GM18858 (cell line): ENCODE measurements at regions not wholly inside any gene's neighbourhood (a gene's known extent, or its start where the extent isn't known, plus 50 kb on each side); places are given as distances from the start of the nearest gene placed in this dataset.
"Not testable (repeated sequence)": the region's sequence is repeated elsewhere in the genome, so short reads cannot be mapped to it uniquely, and the experiment has no call there.

Source experiments
- ATAC-seq: cut with Tn5 transposase; IDR thresholded peaks from one replicate; pipeline ENCODE4 v1.9.1; 2021; ENCODE audit not compliant: unreplicated experiment

DNA sequence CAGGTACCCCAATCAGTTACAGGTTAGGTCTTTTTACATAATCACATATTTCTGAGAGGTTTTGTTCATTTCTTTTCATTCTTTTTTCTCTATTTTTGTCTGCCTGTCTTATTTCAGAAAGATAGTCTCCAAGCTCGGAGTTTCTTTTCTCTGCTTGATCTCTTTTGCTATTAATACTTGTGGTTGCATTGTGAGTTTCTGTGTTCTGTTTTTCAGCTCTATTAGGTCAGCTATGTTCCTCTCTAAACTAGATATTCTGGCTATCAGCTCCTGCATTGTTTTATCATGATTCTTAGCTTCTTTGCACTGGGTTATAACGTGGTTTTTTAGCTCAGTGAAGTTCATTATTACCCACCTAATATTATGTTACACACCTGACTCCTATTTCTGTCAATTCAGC lies 914.1 kb downstream of the TRHDE start:
- ATAC-seq = no peak

DNA sequence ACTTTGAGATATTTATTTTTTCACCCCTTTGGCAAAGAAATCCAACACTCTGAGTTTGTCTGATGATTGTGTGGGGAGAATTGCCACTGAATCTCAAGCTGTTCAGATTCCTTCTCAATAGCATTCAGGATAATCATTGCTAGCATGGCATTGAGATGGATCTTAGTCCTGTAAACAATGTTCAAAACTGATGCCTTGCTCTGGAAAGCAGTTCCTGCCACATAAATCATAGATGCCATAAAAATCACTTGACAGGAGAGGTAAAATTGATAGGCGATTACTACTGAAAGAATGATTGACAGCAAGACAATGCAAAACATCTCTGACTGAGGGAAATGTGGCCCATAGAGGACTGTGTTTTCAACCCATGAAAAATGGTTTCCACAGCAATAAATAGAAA lies 915.6 kb downstream of the TRHDE start:
- ATAC-seq = no peak

DNA sequence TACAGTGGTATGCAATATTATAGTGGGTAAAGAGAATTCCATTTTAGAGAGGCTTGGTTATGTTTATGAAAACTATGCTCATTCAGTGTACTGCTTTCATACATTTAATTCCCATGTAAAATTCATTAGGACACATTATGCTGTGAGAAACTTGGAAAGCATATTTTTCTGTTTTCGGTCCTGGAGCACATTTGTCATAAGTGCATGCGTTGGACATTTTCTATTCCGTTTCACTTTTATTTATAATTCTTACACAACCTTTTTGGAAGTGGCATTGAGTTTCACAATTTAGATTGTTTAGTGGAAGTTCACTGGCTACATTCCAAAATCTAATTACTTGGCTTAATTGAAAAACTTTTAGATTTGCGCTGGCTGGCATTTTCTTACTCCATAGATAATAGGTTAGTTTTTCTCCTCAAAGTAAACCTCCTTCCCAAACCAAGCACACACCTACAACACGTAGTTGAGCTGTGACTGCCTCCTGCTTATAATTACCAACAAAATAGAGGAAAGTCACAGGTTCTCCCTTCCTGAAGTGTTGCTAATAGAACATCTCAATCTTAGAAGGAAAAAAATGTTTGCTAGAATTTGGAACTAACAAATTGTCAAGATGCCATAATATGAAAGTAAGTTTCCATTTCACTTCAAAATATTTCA lies 938.5 kb downstream of the TRHDE start:
- no peak for ATAC-seq

DNA sequence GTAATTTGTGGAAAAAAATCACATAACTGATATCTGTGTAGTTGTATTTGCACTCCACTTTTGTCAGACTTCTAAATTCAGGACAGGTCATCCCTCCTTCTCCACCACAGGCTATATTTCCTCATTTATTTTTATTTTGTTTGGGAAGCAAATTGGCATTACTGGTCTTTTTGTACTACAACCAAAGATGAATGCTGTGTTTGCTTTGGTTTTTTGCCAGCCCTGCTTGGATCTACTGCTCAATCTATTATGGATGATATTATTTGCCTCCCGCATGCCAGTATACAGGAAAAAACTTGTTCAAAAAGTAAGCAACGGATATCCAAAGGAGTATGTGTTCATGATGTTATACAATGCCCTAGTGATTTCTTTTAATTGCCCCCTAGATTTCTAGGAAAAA lies 948.8 kb downstream of the TRHDE start:
- no peak for ATAC-seq

DNA sequence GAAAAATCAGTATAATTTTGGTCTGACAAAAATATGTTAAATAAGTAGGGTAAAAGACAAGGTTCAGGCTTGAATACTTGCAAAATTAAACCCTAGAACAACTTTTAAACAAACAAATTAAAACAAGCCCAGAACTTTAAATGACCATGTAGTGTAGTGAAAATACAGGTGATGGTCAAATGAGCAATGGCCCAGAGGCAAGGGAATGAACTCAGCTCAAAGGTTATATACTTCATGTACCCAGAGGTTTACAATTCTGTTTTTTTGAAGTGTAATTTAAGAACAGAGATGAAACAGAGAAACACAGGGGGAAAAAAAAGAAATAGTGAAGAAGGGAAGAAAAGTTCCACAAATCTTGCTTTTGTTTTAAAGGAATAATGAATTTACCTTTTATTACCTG lies 949.2 kb downstream of the TRHDE start:
- no peak for ATAC-seq

DNA sequence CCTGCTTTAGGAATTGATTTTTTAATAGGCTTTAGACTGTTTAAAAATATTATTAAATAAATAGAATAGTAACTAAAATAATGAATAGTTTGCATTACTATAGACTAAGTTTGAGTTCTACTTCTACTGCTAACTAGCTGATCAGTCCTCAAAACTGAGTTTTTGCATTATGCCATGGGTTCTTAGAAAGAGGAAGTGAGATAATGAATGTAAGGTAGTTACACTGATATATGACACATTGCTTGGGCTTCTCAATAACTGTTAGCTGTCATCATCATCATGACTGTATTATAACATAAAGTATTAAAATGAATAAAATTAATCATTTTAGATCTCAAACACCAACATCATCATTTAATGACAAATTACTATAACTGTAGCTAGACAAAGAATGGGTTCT lies 949.7 kb downstream of the TRHDE start:
- ATAC-seq = peak; percentile 61

DNA sequence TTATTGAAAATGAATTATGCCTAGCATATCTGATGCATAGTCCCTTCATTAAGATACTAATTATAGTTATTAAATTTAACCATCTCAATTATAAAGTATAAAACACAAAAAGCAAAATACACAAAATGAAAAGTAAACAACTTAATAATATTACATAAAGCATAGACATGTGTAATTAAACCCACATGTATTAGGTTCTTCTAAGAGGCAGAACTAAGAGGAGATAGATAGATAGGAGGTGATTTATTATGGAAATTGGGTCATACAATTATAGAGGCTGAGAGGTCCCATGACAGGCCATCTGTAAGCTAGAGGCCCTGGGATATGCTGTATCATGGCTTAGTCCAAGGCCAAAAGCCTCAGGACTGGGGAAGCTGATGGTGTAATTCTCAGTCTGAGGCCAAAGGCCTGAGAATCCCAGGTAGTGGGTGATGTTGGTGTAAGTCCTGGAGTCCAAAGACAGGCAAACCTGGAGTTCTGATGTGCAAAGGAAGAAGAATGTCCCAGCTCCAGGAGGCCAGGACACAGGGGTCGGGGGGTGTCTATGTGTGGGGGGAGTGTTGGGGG lies 953.3 kb downstream of the TRHDE start:
- no peak for ATAC-seq

DNA sequence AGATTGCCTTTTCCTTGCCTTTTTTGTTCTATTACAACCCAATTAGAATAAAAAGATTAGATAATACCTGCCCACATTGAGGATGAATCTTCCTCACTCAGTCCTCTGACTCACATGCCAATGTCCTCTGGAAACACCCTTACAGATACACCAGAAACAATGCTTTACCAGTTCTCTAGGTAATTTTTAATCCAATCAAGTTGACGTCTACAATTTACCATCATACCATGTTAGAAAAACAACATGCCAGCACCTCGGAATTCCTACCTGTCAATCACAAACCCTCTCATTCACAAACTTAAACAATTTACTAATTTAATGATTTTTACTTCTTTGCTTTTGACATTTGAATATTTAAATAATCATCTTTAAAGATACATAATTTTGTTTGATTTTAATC lies 953.8 kb downstream of the TRHDE start:
- no peak for ATAC-seq

DNA sequence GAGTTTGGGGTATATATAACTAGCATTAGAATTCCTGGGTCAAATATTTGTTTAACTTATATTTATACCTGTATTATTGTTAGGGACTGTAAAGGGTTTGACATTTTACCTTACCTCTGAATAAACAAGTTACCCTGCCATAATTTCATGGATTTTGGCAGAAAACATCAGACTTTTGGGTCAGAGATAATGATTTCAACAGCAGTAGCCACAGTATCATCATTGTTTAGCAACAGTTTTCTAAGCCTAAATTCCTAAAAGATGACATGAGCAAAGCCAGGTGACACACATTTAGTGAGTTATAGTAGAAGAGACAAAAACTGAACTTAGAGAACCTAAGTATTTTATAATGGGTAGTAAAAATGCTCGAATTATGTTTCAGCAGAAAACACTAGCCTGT lies 954.4 kb downstream of the TRHDE start:
- ATAC-seq = no peak

DNA sequence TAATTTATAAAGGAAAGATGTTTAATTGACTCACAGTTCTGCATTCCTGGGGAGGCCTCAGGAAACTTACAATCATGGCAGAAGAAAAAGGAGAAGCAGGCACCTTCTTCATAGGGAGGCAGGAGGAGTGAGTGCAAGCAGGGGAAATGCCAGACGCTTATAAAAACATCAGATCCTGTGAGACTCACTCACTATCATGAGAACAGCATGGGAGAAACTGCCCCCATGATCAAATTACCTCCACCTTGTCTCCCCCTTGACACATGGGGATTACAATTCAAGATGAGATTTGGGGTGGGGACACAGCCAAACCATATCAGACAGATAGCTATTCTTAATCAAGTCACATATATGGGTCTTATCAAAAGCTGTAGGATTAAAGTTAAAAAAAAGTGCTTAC lies 956.7 kb downstream of the TRHDE start:
- not testable (repeated sequence) for ATAC-seq

DNA sequence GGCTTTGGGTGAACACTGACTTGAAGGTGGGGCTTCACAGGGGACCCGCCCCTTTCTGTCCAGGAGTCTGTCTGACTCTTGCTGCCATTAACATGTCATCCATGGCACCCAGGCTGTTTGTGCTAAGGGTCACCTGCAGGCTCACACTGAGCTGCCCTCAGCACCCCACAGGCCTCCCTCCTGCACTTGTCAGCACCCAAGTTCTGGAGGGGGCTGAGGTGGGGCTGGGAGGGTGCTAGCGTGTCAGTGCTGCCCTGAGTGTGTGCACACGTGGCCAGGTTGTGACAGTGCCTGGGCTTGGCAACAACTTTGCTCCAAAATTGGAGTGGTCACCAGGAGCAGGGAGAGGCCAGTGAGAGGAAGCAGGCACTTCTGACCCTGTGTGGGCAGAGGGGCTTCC lies 963.2 kb downstream of the TRHDE start:
- no peak for ATAC-seq

DNA sequence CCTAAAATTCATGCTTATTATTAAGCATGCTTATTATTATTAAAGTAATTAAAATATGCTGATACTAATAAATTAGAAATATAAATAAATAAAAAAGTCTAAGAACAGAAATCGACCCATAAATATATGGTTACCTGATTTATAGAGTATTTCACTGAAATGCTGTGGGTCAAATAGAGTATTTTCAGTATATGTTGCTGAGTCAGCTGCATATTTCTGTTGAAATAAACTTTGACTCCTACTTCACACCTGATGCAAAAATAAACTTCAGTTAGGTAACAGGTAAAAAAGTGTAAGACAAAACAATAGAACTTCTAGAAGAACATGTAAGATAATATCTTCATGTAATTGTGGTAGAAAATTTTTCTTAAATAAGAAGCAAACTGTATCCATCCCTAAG lies 967.9 kb downstream of the TRHDE start:
- ATAC-seq = no peak

DNA sequence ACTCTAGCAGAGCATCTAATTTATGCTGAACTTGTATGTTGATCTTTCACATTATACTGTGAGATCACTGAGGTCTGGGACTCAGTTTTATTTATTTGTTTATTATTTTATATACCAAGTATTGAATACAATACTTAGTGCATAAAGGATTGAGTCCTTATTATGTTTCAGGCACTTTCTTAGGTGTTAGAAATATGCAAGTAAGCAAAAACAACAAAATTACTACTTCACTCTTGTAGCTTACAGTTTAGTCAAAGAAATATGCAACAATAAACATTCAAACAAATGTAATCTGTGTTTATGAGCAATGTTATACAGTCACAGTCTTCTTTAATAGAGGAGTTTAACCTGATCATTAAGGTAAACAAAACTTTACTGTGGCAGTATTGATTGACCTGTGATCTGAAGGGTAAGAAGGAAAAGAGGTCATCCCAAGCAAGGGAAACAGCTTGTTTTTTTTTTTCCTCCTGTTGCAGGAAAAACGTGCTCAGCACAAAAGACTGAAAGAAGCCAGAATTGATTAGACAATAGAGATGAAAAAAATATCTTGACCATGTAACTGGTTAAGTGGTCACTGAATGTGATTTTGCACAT lies 990.7 kb downstream of the TRHDE start:
- ATAC-seq = no peak

DNA sequence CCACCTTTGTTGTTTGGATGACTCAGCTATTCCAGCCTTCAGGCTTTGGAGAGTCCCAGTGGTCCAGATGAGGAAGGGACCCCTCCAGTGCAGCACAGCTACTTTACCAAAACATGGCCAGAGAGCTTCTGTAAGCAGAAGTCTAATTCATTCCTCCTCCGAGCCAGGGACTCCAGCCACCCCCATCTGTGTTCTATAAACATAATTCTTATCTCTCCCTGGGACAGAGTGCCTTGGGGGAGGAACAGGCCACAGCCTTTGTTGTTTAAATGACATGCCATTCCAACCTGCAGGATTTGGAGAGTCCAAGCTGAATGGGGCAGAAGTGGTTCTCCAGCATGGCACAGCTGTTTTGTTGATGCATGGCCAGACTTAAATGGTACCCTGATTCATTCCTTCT lies 994.0 kb downstream of the TRHDE start:
- no peak for ATAC-seq

DNA sequence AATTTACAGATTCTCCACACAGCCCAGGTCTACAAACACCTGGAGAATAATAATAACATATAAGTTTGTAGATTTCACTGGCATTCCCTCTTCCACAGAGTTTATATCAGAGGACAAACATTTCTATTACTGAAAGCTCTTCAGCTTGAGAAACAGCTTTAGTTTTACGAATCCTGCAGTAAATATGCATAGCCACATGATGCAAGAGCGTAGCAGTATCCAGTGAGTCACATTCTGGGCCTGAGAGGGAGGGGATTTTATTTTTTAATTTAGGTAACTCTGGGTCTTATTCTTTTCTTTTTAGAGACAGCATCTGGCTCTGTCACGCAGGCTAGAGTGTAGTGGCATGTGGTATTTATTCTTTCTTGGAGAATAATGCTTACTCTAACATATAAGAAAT lies 1002.8 kb downstream of the TRHDE start:
- ATAC-seq = no peak

DNA sequence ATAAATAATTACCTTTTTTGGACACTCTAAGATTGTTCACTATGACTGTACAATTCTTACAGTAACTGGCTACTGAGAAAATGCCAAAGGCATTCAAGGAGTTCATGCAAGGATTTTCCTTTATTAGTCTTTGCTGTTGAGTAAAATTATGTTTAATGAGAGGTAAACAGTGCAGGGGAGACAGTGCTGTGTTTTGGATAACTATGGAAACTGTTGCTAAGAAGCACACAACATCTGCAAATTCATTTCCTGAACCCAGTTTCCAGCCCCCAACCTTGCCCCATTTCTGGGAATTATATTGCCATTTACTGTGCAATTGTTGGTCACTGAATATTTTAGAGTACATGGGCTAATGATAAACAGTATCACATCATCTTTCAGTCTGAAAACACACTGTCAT lies 1005.8 kb downstream of the TRHDE start:
- no peak for ATAC-seq

DNA sequence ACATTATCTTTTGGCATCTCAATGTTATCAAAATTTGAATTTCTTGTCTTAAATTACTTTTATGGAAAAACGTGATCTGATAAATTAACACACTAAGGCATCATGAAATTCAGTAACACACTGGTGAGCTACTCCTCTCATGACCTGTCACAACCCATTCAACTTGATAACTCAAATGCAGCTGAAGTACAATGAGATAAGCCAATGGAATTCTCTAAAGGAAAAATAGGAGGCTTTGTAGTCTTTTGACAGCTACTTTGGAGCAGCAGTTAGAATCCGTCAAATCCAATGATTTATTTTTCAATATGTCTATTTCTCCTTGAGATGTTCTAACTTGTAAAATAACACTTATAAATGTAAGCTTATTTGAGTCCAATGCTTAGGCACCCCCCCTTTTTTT lies 1029.4 kb downstream of the TRHDE start:
- ATAC-seq = no peak

DNA sequence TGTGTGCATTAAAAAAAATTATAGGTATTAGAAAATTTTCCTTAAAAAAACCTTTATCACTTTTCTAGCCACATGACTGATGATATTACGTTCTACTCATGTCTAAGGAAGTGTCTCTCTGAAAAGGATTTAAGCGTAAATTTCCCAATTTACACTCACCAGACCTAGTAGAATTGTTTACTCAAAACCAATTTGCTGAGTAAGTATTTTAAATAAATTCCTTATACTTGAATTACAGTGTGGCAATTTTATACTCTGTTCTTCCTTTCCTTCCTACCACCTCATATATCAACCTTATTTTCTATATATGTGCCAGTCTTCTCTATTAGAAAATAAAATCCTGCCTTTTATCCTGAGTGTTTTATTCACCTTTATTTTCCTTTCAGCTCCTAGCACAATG lies 1035.1 kb downstream of the TRHDE start:
- ATAC-seq = no peak

DNA sequence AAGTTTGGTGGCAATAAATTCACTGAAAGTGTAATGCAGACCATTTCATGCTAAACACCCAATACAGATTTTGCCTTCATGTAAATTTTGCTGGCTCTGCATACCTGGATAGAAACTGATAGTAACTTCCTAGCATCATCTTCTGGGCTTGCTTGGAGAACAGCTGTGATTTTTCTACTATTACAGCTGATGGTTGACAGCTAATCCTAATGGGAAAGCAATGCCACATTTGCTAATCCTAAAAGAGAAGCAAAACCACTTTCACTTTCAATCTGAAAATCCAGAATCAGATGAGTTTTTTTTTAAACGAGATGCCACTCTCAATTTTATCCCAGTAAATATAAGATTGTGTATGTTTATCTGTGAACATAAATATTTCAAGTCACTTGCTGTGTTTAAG lies 1035.9 kb downstream of the TRHDE start:
- no peak for ATAC-seq

DNA sequence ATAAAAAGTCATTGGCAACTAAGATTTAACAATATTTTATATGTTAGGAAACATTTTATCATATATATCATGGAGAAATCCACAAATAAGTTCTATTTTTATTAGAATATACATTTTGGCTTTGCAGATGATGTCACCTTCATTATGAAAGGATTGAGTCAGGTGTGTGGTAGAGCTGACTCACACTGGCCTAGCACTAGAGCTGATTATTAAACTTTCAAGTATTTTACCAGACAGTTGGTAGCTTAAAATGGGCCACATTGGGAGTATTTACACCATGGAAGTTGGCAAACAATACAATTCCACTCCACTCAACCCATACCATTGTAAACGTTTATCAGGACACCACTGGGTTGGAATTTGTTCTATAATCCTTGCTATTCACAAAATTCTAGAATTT lies 1036.6 kb downstream of the TRHDE start:
- ATAC-seq = no peak

DNA sequence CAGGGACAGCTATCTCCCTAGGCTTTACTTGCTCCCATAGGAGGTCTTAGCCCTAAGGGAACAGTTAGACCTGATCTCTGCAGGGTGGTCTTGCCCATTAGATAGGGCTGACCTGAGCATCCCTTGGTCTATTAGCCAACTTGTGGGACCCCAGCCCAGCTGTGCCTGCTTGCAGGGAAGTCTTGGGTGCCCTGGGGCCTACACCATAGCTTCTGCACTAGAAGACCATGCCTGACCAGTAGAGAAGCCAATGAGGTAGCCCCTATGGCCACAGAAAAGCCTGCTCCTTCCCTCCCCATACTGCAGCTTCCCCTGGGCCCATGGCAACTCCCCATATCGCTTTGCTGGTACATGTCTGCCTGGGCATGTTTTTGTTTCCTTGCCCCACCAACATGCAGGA lies 1049.1 kb downstream of the TRHDE start:
- no peak for ATAC-seq

DNA sequence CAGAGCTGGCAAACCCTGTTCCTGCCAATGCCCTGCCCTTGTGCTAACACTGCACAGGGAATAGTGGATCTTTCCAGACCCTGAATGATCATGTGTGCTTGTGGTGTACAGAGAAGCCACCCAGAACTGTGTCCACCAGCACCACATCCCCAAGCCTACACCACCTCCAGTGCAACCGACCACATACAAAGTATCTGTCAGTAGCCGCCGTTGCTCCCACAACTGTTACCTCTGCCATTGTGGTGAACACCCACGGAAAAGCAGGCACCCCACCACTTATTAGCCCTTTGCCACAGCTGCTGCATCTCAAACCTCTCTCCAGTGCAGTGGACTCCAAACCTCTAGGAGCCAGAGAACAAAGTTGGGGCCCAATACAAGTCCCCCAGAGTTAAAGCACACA lies 1049.6 kb downstream of the TRHDE start:
- no peak for ATAC-seq
